A673 (cell line): ENCODE measurements at regions not wholly inside any gene's neighbourhood (a gene's known extent, or its start where the extent isn't known, plus 50 kb on each side); places are given as distances from the start of the nearest gene placed in this dataset.

Experiments
- BruUV-seq: library from RNA; stranded (reverse); fragments of 400-500 nt; replicated peaks from 2 replicates; lab custom pipeline; 2021; lab: Mats Ljungman, UMichigan
- CTCF ChIA-PET: fragments of 300-600 bp; sonication (Branson Sonifier 250); formaldehyde crosslinking; loops from one replicate; lab custom pipeline; 2022; ENCODE audit warnings: antibody characterized with exemption; lab: Charles Lee
- POLR2A ChIA-PET: fragments of 300-600 bp; sonication (Branson Sonifier 250); formaldehyde crosslinking; loops from one replicate; lab custom pipeline; 2022; ENCODE audit warnings: antibody characterized with exemption; ENCODE audit not compliant: low non-redundant PET; lab: Charles Lee
- DNase-seq: peaks from one replicate; pipeline ENCODE4 v3.0.0-alpha.2; 2015; ENCODE audit warnings: low spot score
- H3K27ac ChIP-seq: fragments of 200-600 bp; sonication (generic); 2 replicates; pipeline ENCODE4 v1.5.1; 2016; ENCODE audit warnings: mixed run types, low read depth, mild to moderate bottlenecking, mixed read lengths, antibody characterized with exemption, low read length; ENCODE audit not compliant: poor library complexity, severe bottlenecking
- H3K27me3 ChIP-seq: fragments of 200-600 bp; sonication (generic); replicated peaks from 2 replicates; pipeline ENCODE4 v1.6.1; 2017; ENCODE audit warnings: mixed run types, low read depth, mild to moderate bottlenecking, mixed read lengths, antibody characterized with exemption, low read length; ENCODE audit not compliant: insufficient read depth, poor library complexity
- H3K36me3 ChIP-seq: fragments of 200-600 bp; sonication (generic); 2 replicates; pipeline ENCODE4 v1.6.1; 2016; ENCODE audit warnings: mixed run types, mild to moderate bottlenecking, mixed read lengths, antibody characterized with exemption, low read length; ENCODE audit not compliant: insufficient read depth, poor library complexity, severe bottlenecking
- H3K4me1 ChIP-seq: fragments of 200-600 bp; sonication (generic); 2 replicates; pipeline ENCODE4 v1.6.1; 2017; ENCODE audit warnings: mixed run types, mild to moderate bottlenecking, mixed read lengths, antibody characterized with exemption, low read length; ENCODE audit not compliant: insufficient read depth, poor library complexity, severe bottlenecking
- H3K4me3 ChIP-seq: fragments of 200-600 bp; sonication (generic); 2 replicates; pipeline ENCODE4 v1.5.1; 2016; ENCODE audit warnings: low read depth, mixed run types, mild to moderate bottlenecking, mixed read lengths, low read length; ENCODE audit not compliant: poor library complexity, severe bottlenecking
- H3K9me3 ChIP-seq: fragments of 200-600 bp; sonication (generic); 2 replicates; pipeline ENCODE4 v1.6.1; 2016; ENCODE audit warnings: mixed run types, low read depth, mild to moderate bottlenecking, mixed read lengths, antibody characterized with exemption, low read length; ENCODE audit not compliant: poor library complexity, severe bottlenecking
- CTCF ChIP-seq: fragments of 300-800, 200-600 bp; sonication (generic); conservative IDR thresholded peaks from 2 replicates; pipeline ENCODE4 v1.5.1; 2017; ENCODE audit warnings: low read depth, mild to moderate bottlenecking, antibody characterized with exemption, low read length, moderate library complexity, mixed read lengths
- EZH2 ChIP-seq: fragments of 200-600 bp; sonication (generic); IDR thresholded peaks from 2 replicates; pipeline ENCODE4 v1.6.1; 2017; ENCODE audit warnings: borderline replicate concordance, low read depth, mild to moderate bottlenecking, mixed read lengths, antibody characterized with exemption, low read length; ENCODE audit not compliant: poor library complexity, severe bottlenecking
- intact Hi-C: fragments of 100-400 bp; cut with micrococcal nuclease; formaldehyde crosslinking; loops from one replicate; pipeline ENCODE4 v1.10.0; 2022; ENCODE audit not compliant: unreplicated experiment

GRCh38 chr9:2419347-2419746, 202.2 kb upstream of the VLDLR start:
- TF ChIP-seq EZH2 (no peak), CTCF (no peak)
- POLR2A ChIA-PET = no interaction called here
- Histone ChIP-seq H3K4me3 (no peak overlapping the region), H3K9me3 (no peaks in the 10 kb centered on the region), H3K4me1 (peaks cover 17% of the 10 kb centered on the region), H3K27me3 (no peaks in the 10 kb centered on the region), H3K27ac (no peak overlapping the region), H3K36me3 (no peaks in the 10 kb centered on the region)
- BruUV-seq = no TSS peak
- no peak for DNase-seq
- intact Hi-C loops = no loop called here
- CTCF ChIA-PET = interaction anchor here (0.6 kb wide), 1 partner anchor 76 kb away, joined by 4 read pairs; no protein-coding TSS in a partner anchor

- no peak for DNase-seq
- ChIA-PET CTCF (no interaction called here), POLR2A (no interaction called here)
- H3K9me3 ChIP-seq = no peaks in the 10 kb centered on the region
- intact Hi-C loops = no loop called here
- H3K36me3 ChIP-seq = no peaks in the 10 kb centered on the region
- peaks cover 17% of the 10 kb centered on the region for H3K4me1 ChIP-seq
- H3K4me3 ChIP-seq = no peak overlapping the region
- no peak overlapping the region for H3K27ac ChIP-seq
- TF ChIP-seq CTCF (no peak), EZH2 (no peak)
- no peaks in the 10 kb centered on the region for H3K27me3 ChIP-seq
- no TSS peak for BruUV-seq
Measured at GRCh38 chr9:2420543-2420942, 201.0 kb upstream of the VLDLR start.

DNA sequence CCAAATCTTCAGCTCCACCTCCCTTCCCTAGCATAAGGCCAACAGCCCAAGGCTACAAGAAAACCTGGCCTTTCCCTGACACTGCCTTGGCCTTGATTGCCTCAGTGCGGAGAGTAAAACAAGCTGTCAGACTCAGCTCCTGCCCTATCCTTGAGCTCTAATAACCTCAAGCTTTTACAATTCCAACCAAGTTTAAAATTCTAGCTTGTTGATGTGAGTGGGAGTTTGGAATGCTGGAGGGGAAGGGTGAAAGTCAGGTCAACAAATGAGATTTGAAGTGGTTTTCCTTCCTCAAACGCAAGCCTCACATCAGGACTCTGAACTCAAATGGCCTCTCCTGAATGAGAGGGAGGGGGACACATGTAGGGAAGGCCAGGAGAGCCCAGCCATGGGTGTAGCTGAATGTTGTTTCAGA, 197.0 kb upstream of the VLDLR start:
- DNase-seq = no peak
- no peaks in the 10 kb centered on the region for H3K36me3 ChIP-seq
- TF ChIP-seq EZH2 = no peak
- no peak for TF ChIP-seq CTCF
- intact Hi-C loops = no loop called here
- peaks cover under 1% of the 10 kb centered on the region for H3K27me3 ChIP-seq
- no peaks in the 10 kb centered on the region for H3K9me3 ChIP-seq
- BruUV-seq = no TSS peak
- no peak overlapping the region for H3K27ac ChIP-seq
- no peaks in the 10 kb centered on the region for H3K4me1 ChIP-seq
- ChIA-PET CTCF (no interaction called here), POLR2A (no interaction called here)
- no peak overlapping the region for H3K4me3 ChIP-seq
